NCI-H524 treated with DMSO at 0.1 percent for 48 hours (cell line): ENCODE measurements at regions not wholly inside any gene's neighbourhood (a gene's known extent, or its start where the extent isn't known, plus 50 kb on each side); places are given as distances from the start of the nearest gene placed in this dataset.
"Not testable (repeated sequence)": the region's sequence is repeated elsewhere in the genome, so short reads cannot be mapped to it uniquely, and the experiment has no call there.

Experiments used
- DNase-seq: peaks from one replicate; lab custom pipeline; 2025; lab: John Stamatoyannopoulos, UW

- DNase-seq: no peak
Measured at GRCh38 chr3:88291486-88291885, 141.7 kb downstream of the C3orf38 start.

- no peak for DNase-seq
Measured at GRCh38 chr3:88298189-88298588, 148.4 kb downstream of the C3orf38 start.

- DNase-seq: no peak
Measured at GRCh38 chr3:88301273-88301995, 151.7 kb downstream of the C3orf38 start.

- DNase-seq: no peak
Measured at GRCh38 chr3:88301996-88302393, 152.2 kb downstream of the C3orf38 start.

- DNase-seq: not testable (repeated sequence)
Measured at GRCh38 chr3:88303331-88303904, 153.7 kb downstream of the C3orf38 start.

- no peak for DNase-seq
Measured at GRCh38 chr3:88307666-88308065, 157.9 kb downstream of the C3orf38 start.

- DNase-seq: no peak
Measured at GRCh38 chr3:88311826-88312225, 162.1 kb downstream of the C3orf38 start.

- no peak for DNase-seq
Measured at GRCh38 chr3:88312256-88312655, 162.5 kb downstream of the C3orf38 start.

GRCh38 chr3:88318067-88318466, 168.3 kb downstream of the C3orf38 start:
- DNase-seq: no peak

- no peak for DNase-seq
Measured at GRCh38 chr3:88321363-88322050, 171.7 kb downstream of the C3orf38 start.

GRCh38 chr3:88324788-88325187, 175.0 kb downstream of the C3orf38 start:
- no peak for DNase-seq

GRCh38 chr3:88334187-88334868, 184.6 kb downstream of the C3orf38 start:
- DNase-seq: no peak

GRCh38 chr3:88336894-88337293, 187.1 kb downstream of the C3orf38 start:
- DNase-seq: no peak

GRCh38 chr3:88343264-88343663, 193.5 kb downstream of the C3orf38 start:
- no peak for DNase-seq

GRCh38 chr3:88346643-88347042, 196.9 kb downstream of the C3orf38 start:
- DNase-seq: no peak

GRCh38 chr3:88362428-88362827, 212.7 kb downstream of the C3orf38 start:
- no peak for DNase-seq

GRCh38 chr3:88364926-88365325, 215.2 kb downstream of the C3orf38 start:
- no peak for DNase-seq

GRCh38 chr3:88369337-88369736, 219.6 kb downstream of the C3orf38 start:
- DNase-seq: no peak

- DNase-seq: no peak
Measured at GRCh38 chr3:88369767-88370166, 220.0 kb downstream of the C3orf38 start.

- DNase-seq: no peak
Measured at GRCh38 chr3:88385090-88385489, 235.3 kb downstream of the C3orf38 start.

- no peak for DNase-seq
Measured at GRCh38 chr3:88398581-88398980, 248.8 kb downstream of the C3orf38 start.

GRCh38 chr3:88403319-88403718, 253.6 kb downstream of the C3orf38 start:
- no peak for DNase-seq

- no peak for DNase-seq
Measured at GRCh38 chr3:88408097-88408496, 258.3 kb downstream of the C3orf38 start.
